ENCODE measurements at regions not wholly inside any gene's neighbourhood (a gene's known extent, or its start where the extent isn't known, plus 50 kb on each side); places are given as distances from the start of the nearest gene placed in this dataset.

GRCh38 chr7:96832092-96832662 is 122.5 kb upstream of the SEM1 start:
- no peaks in the 10 kb centered on the region for H3K27me3 ChIP-seq
- no peak for TF ChIP-seq POLR2A (IDR thresholded peaks at IDR 0.05)
- TF ChIP-seq CTCF (IDR thresholded peaks at IDR 0.05): no peak
- H3K4me1 ChIP-seq: no peaks in the 10 kb centered on the region

GRCh38 chr7:96833676-96834453 is 124.2 kb upstream of the SEM1 start:
- Histone ChIP-seq H3K4me3 (no peak overlapping the region), H3K9me3 (no peaks in the 10 kb centered on the region), H3K27ac (no peak overlapping the region), H3K4me1 (no peaks in the 10 kb centered on the region), H3K27me3 (no peaks in the 10 kb centered on the region), H3K36me3 (no peaks in the 10 kb centered on the region)
- intact Hi-C loops (cut with DNase I; ENCODE audit: low total_unique reads): no loop called here
- no peak for DNase-seq
- TF ChIP-seq POLR2A (IDR thresholded peaks at IDR 0.05) (no peak), CTCF (IDR thresholded peaks at IDR 0.05) (no peak)

More at GRCh38 chr7:96832092-96832662, 122.5 kb upstream of the SEM1 start:
- Histone ChIP-seq H3K9me3 (no peaks in the 10 kb centered on the region), H3K27ac (no peak overlapping the region), H3K36me3 (no peaks in the 10 kb centered on the region), H3K4me3 (no peak overlapping the region)
- DNase-seq: no peak
- intact Hi-C loops (cut with DNase I; ENCODE audit: low total_unique reads): no loop called here

GRCh38 chr7:96836456-96836855 is 126.8 kb upstream of the SEM1 start:
- Histone ChIP-seq H3K27me3 (no peaks in the 10 kb centered on the region), H3K27ac (no peak overlapping the region), H3K36me3 (no peaks in the 10 kb centered on the region), H3K9me3 (no peaks in the 10 kb centered on the region), H3K4me3 (no peak overlapping the region), H3K4me1 (no peaks in the 10 kb centered on the region)
- intact Hi-C loops (cut with DNase I; ENCODE audit: low total_unique reads): no loop called here
- no peak for TF ChIP-seq POLR2A (IDR thresholded peaks at IDR 0.05)
- no peak for TF ChIP-seq CTCF (IDR thresholded peaks at IDR 0.05)
- no peak for DNase-seq

GRCh38 chr7:96837593-96837992 is 127.9 kb upstream of the SEM1 start:
- no peak overlapping the region for H3K27ac ChIP-seq

More at GRCh38 chr7:96837593-96837992, 127.9 kb upstream of the SEM1 start:
- no peaks in the 10 kb centered on the region for H3K4me1 ChIP-seq
- H3K9me3 ChIP-seq: no peaks in the 10 kb centered on the region
- no peak overlapping the region for H3K4me3 ChIP-seq
- TF ChIP-seq CTCF (IDR thresholded peaks at IDR 0.05): no peak
- TF ChIP-seq POLR2A (IDR thresholded peaks at IDR 0.05): no peak
- H3K36me3 ChIP-seq: no peaks in the 10 kb centered on the region
- DNase-seq: no peak
- H3K27me3 ChIP-seq: no peaks in the 10 kb centered on the region
- intact Hi-C loops (cut with DNase I; ENCODE audit: low total_unique reads): no loop called here
